DOHH2 (cell line): ENCODE measurements at regions not wholly inside any gene's neighbourhood (a gene's known extent, or its start where the extent isn't known, plus 50 kb on each side); places are given as distances from the start of the nearest gene placed in this dataset.

ENCODE experiments used
- CTCF ChIP-seq: fragments of 200-600 bp; sonication (generic); IDR thresholded peaks from one replicate; pipeline ENCODE4 v1.5.1; 2014; ENCODE audit warnings: antibody characterized with exemption, mild to moderate bottlenecking, low read depth, low read length; ENCODE audit not compliant: poor library complexity, severe bottlenecking
- EZH2phosphoT487 ChIP-seq: fragments of 200-600 bp; sonication (generic); IDR thresholded peaks from 2 replicates; pipeline ENCODE4 v1.6.1; 2017; ENCODE audit warnings: borderline replicate concordance, mild to moderate bottlenecking, antibody characterized with exemption, low read length, moderate library complexity, mixed read lengths

DNA sequence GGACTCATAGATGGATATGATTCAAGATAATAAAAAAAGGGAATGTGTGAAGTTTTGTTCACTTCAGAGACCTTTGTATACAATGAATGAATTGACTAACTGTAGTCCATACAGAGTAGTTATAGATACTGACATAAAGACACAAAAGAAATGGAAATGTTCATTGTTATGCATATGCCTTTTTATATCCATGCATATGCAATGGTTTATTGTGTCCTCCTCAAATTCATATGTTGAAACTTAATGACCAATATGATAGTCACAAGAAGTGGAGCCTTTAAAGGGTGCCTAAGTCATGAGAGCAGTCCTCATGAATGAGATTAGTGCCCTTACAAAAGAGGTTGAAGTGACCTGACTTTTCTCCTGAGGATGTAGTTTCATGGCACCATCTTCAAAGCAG, 467.5 kb upstream of the NDST4 start:
- TF ChIP-seq CTCF (no peak), EZH2phosphoT487 (no peak)
